GM10266 (cell line): ENCODE measurements at regions not wholly inside any gene's neighbourhood (a gene's known extent, or its start where the extent isn't known, plus 50 kb on each side); places are given as distances from the start of the nearest gene placed in this dataset.

Source experiments
- DNase-seq: peaks from one replicate; pipeline ENCODE4 v3.0.0; 2012; ENCODE audit errors: extremely low spot score
- CTCF ChIP-seq: IDR thresholded peaks from 2 replicates; pipeline ENCODE4 v1.5.1; 2012; ENCODE audit warnings: mild to moderate bottlenecking, low read depth; ENCODE audit not compliant: control insufficient read depth, insufficient read depth; ENCODE audit errors: missing control alignments

- DNase-seq, result no peak
- no peak for TF ChIP-seq CTCF
These were observed 102.0 kb downstream of the OTOL1 start for GRCh38 chr3:161598639-161599038.

- TF ChIP-seq CTCF, result no peak
- DNase-seq, result no peak
These were observed 103.1 kb downstream of the OTOL1 start for GRCh38 chr3:161599697-161600096.

- TF ChIP-seq CTCF, result no peak
- no peak for DNase-seq
These were observed 103.6 kb downstream of the OTOL1 start for GRCh38 chr3:161600173-161600572.

GRCh38 chr3:161602475-161602874, 105.9 kb downstream of the OTOL1 start:
- no peak for TF ChIP-seq CTCF
- no peak for DNase-seq

- no peak for TF ChIP-seq CTCF
- no peak for DNase-seq
These were observed 106.3 kb downstream of the OTOL1 start for GRCh38 chr3:161602918-161603317.

GRCh38 chr3:161607056-161607455, 110.4 kb downstream of the OTOL1 start:
- TF ChIP-seq CTCF, result no peak
- DNase-seq, result no peak

GRCh38 chr3:161619351-161619750, 122.7 kb downstream of the OTOL1 start:
- no peak for DNase-seq

More at GRCh38 chr3:161619351-161619750, 122.7 kb downstream of the OTOL1 start:
- no peak for TF ChIP-seq CTCF
